ENCODE measurements at regions not wholly inside any gene's neighbourhood (a gene's known extent, or its start where the extent isn't known, plus 50 kb on each side); places are given as distances from the start of the nearest gene placed in this dataset.

- TF ChIP-seq, protein P1, sequence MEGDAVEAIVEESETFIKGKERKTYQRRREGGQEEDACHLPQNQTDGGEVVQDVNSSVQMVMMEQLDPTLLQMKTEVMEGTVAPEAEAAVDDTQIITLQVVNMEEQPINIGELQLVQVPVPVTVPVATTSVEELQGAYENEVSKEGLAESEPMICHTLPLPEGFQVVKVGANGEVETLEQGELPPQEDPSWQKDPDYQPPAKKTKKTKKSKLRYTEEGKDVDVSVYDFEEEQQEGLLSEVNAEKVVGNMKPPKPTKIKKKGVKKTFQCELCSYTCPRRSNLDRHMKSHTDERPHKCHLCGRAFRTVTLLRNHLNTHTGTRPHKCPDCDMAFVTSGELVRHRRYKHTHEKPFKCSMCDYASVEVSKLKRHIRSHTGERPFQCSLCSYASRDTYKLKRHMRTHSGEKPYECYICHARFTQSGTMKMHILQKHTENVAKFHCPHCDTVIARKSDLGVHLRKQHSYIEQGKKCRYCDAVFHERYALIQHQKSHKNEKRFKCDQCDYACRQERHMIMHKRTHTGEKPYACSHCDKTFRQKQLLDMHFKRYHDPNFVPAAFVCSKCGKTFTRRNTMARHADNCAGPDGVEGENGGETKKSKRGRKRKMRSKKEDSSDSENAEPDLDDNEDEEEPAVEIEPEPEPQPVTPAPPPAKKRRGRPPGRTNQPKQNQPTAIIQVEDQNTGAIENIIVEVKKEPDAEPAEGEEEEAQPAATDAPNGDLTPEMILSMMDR (conservative IDR thresholded peaks at IDR 0.05) = no peak
- TF ChIP-seq ZFX (IDR thresholded peaks at IDR 0.05) = no peak
- H3K27ac ChIP-seq = no peak overlapping the region
Observed at GRCh38 chr7:136667584-136667983, 200.9 kb upstream of the CHRM2 start.

GRCh38 chr7:136665878-136666509 is 202.5 kb upstream of the CHRM2 start:
- no peak overlapping the region for H3K27ac ChIP-seq
- TF ChIP-seq ZFX (IDR thresholded peaks at IDR 0.05) = no peak
- TF ChIP-seq, protein P1 (conservative IDR thresholded peaks at IDR 0.05) = no peak

DNA sequence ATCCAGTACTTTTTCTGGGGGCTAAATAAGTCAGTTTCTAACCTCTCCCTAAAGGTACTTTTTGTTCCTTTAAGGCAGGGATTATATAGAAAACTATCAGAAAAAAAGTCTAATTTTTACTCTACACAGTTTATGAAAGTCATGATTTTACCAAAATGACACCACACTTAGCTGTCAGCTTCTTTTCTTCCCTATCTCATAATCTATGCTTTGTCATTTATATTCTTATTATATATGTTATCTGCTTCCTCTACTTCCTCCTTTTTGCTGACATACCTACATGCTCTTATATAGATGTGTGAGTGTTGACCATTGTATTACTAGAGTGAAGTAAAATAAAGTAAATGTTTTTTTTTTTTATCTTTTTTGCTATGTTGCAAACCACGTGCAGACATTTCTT is 203.9 kb upstream of the CHRM2 start:
- H3K27ac ChIP-seq = no peak overlapping the region
- TF ChIP-seq ZFX (IDR thresholded peaks at IDR 0.05) = no peak
- TF ChIP-seq, protein P1 (conservative IDR thresholded peaks at IDR 0.05) = no peak

DNA sequence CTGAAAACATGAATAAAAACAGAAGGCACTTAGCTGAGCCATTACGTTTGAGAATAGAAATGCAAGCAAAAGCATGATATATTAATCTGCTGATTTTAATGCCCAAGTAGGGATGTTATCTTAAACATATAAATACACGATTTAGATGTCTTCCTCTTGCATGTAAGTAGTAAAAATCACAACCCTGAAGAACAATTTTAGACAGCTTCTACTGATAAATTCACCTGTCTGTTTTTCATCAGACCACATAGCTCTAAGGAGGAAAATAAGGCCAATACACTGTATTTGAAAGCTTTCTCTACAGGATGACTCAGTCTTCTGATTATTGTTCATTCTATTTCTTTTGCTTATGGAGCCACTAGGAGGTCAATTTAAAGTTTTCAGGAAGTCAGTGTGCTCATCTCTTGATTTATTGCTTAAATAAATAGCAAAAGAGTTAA is 210.9 kb upstream of the CHRM2 start:
- no peak for TF ChIP-seq ZFX (IDR thresholded peaks at IDR 0.05)
- TF ChIP-seq, protein P1 (conservative IDR thresholded peaks at IDR 0.05) = no peak
- no peak overlapping the region for H3K27ac ChIP-seq

- no peak for TF ChIP-seq ZFX (IDR thresholded peaks at IDR 0.05)
- TF ChIP-seq, protein P1 (conservative IDR thresholded peaks at IDR 0.05) = no peak
- H3K27ac ChIP-seq = no peak overlapping the region
Observed at GRCh38 chr7:136656516-136656915, 211.9 kb upstream of the CHRM2 start.

GRCh38 chr7:136655414-136655813 is 213.0 kb upstream of the CHRM2 start:
- no peak overlapping the region for H3K27ac ChIP-seq
- TF ChIP-seq, protein P1 (conservative IDR thresholded peaks at IDR 0.05) = no peak
- no peak for TF ChIP-seq ZFX (IDR thresholded peaks at IDR 0.05)

DNA sequence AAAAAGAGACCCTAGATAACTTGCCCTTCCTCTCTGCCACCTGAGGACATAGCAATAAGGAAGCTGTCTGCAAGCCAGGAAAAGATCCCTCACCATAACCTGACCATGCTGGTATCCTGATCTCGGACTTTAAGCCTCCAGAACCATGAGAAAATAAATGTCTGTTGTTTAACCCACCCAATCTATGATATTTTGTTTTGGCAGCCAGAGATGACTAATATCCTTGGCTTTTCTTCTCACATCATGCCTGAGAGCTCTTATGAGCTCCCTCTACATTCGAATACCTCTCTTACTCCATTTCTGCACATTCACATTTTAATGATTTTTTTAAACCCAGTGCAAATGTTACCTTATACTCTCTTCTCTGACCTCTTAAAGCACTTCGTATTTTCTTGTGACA is 214.0 kb upstream of the CHRM2 start:
- no peak for TF ChIP-seq ZFX (IDR thresholded peaks at IDR 0.05)
- TF ChIP-seq, protein P1 (conservative IDR thresholded peaks at IDR 0.05) = no peak
- H3K27ac ChIP-seq = no peak overlapping the region

All from C4-2B (cell line).